GM04504 (cell line): ENCODE measurements at regions not wholly inside any gene's neighbourhood (a gene's known extent, or its start where the extent isn't known, plus 50 kb on each side); places are given as distances from the start of the nearest gene placed in this dataset.

ENCODE experiments used
- DNase-seq: peaks from one replicate; pipeline ENCODE4 v3.0.0-alpha.2; 2012; ENCODE audit warnings: low read depth

DNA sequence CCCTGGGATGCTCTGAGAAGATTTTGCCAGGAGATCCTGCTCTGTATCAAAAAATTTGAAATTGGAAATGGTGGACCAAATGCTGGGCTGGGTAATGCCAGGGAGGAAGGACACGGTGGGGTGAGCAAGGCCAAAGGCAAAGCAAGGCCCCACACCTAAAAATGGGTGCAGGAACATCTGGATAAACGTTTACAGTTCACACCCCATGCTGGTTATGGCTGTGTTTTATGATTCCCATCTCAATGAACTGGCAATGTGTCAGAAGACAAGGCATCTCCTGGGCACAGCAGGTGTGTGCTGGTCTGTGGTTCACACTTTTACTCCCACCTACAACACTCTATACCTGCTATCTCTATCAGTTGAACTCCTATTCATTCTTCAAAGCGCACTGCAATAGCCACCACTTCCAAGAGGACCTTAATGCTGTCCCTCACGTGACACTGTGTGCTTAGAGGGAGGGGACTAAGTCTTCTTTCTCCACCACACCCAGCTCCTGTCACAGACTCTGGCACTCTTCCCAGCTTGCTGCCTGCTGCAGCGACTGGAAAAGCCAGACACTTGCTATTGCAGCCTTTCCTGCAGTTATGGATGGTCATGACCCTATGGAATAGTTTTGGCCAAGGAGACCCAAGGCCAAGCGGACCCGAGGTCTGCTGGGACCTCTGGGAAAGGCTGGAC lies 277.5 kb downstream of the CTTN start:
- DNase-seq = no peak

DNA sequence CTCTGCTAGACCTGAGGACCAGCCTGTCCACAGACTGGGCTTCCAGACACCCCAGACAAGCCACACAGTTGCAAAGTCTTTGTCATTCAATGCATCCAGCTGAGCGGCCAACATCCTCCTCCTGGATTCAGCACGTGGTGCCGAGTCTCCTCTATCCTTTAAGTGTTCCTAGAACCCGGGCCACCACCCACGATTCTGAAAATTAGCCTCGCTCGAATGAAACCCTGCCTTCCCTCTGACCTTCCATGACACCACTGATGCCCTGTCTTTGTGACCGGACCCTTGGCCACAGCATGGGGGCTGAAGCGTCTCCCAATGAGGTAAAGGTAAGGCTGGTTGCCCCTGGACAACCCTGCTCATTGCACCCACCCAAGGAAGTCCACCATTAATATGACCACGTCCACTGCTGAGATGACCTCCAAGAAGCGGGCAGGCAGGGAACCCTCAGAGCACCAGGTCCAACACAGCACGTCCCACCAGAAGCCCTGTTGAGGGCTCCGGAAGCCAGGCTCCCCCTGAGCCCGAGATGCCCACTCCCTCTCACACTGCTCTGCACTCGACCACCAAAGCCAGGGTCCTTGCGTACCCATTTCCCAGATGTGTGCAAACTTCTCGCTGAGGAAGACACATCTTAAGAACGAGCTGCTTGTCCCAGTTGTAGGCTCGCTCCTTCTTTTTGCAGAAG lies 279.0 kb downstream of the CTTN start:
- no peak for DNase-seq

DNA sequence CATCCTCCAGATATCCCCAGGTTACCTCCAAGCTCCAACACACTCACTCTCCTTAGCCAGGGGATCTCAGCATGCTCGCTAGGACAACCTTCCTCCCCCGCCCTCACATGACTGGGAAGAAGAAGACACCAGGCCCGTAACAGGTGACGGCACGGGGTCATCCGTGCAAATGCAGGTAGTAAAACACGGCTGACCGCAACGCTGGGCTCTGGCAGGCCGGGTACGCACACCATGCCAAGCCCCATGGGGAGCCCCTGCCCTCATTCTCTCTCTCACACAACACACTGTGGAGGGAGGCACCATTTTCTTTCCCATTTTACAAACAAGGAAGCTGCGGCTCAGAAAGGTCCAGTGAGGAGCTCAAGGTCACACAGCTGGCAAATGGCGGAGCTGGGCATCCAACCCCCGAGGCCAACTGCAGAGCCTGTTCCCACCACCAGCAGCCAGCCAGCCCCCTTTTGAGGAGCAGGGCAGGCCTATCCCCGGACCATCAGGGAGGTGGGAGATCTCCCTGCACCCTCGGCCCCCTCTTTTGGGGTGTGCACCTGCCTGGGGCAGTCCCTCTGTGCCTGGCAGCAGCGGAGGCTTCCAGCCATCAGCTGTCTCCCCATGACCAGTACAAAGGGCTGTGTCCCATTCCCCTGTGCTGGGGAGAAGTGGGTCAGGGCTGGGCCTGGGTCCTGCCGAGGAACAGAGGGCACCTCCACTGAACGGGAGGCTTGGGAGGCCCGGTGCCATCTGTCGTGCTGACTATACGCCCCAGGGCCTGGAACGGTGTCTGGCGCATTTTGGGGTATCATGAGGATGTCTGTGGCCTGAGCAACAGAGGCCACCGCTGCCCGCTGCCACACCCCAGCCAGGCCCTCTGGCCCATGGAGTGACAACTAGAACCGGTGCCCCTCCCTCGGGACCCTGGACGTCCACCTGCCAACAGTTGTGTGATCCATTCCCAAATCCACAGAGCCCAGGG lies 280.9 kb downstream of the CTTN start:
- DNase-seq = no peak

DNA sequence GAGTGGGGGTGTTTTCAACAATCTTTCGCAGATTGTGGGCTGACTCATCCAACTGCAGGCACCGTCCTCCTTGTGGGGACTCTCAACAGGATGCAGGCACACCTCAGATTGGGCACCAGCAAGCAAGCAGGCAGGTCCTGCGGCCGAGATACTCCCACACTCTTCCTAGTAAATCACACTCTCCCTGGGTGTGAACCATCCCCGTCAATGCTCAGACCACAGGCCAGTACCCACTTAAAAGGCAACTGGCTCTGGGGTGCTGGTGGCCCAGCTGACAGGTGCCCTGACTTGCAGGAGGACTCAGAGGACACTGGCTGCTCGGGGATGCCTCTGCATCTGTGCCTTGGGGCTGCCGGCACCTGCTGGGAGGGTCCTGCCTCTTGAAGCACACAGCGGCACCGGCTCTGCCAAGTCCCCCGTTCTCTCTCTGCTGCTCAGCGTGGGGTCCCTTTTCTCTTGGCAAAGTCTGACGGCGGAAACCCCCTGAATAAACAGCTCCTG lies 282.5 kb downstream of the CTTN start:
- DNase-seq = no peak

DNA sequence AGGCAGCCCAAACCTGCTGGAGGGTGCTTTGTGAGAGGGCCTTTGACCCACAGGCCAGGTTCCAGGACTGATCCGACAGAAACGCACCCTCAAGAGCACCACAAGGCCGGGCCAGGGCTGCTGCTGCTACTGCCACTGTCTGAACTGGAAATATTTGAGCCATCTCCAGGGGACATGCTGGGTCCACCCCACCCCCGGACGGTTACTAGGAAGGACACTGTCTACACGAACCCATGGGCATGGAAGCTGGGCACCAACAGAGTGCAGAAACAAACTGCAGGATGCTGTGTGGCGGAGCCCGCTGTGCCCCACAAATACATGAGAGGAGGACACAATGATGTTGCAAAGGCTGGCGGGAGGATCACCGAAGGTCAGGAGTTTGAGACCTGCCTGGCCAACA lies 283.7 kb downstream of the CTTN start:
- DNase-seq = no peak

DNA sequence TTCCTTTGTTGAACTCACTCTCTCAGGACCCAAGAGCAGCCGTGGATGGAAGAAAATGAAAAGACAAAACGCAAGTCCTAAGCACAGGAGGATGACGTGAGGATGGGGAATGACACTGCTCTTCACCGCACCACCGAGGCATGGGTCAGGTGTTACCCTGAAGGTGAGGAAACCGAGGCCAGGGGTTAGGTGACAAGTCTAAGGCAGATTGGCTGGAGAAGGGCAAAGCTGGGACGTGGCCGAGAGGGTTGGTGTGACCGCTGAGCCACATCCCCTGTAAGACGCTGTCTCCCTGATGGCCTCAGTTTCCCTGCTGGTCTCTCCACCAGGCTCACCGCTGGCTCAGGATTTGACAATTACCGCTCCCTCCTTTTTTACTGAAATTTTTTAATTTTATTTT lies 284.4 kb downstream of the CTTN start:
- DNase-seq = no peak

DNA sequence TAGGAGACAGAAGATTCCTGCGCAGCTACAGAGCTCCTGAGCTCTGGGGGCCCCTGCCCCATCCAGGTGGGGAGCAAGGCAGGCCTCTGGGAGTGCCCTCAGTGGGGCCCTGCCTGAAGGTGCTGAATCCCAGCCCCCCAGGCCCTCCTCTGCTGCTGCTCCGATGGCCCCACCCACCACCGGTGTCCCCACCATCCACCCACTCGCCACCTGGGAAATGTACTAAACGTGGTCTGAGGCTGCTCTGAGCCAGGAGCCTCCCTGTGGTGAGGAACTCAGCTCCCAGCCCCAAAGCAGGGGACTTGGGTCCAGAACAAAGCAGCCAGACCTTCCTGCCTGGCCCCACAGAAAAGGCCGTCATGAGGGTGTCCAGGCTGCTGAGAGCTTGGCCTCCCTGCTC lies 289.4 kb downstream of the CTTN start:
- DNase-seq = no peak

DNA sequence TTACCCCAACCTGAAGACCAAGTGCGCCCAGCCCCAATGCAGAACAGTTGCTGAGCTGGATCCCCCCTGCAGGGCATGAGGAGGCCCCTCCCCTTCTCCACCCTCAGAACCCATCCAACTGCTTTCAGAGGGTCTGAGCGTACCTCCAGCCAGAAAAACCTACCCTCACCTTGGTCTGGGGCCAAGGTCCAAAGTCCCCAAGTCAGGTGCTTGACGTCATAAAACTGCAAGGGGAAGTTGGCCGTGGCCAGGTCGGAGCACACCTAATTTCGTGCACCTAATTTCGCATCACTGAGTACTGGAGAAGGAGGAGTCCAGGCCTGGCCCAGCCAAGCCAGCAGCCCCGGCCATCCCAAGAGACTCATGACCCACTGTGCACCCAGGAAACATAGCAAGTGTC lies 289.8 kb downstream of the CTTN start:
- no peak for DNase-seq

DNA sequence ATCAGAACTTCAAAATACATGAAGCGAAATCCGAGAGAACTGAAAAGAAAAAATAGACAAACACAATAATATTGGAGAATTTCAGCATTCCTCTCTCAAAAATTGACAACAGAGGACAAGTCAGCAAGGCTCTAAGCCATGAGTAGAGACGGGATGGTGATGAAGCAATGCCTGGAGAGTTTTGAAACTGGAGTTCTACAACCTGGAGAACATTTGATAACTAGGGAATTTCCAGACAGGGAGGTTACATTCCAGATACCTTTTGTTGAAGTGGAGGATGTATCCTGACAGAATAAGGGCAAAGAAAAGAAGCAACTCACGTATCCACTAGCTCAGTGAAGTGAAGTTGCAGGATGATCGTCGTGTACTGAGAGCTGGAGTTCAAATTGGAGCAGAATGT lies 291.4 kb downstream of the CTTN start:
- no peak for DNase-seq

DNA sequence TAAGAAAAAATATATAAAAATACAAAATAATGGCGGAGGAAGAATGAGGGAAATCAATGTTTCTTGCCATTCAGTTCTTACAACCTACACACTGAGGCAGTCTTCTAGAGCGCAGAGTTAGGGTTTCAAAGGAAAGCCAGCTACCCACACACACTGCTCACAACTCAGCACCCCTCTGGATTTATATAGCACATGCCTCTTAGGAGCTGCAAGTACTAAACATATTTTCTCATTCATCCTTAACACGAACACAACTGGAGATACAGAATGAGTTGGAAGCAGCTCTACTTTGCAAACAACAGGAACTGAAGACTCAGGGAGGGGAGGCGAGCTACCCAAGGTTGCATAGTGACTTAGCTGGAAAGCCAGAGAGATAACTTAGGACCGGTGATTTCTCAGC lies 293.8 kb downstream of the CTTN start:
- DNase-seq = no peak

DNA sequence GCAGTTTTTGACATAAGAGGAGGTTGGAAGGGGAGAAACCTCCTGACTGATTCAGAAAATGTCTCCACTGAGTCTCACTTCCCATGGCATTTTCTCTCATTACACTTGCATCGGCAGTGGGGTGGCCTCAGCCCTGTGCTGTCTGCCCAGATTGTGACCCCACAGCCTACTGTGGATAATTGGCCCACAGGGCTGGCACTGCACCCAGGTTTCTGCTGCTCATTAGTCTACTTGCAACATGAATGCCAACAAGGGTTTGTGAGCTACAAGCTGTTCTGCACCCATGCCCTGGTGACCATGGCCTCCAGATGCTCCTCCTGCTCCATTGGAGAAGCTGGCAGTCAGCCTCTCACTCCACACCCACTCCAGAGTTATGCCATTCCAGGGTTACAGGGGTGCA lies 296.0 kb downstream of the CTTN start:
- DNase-seq = no peak

DNA sequence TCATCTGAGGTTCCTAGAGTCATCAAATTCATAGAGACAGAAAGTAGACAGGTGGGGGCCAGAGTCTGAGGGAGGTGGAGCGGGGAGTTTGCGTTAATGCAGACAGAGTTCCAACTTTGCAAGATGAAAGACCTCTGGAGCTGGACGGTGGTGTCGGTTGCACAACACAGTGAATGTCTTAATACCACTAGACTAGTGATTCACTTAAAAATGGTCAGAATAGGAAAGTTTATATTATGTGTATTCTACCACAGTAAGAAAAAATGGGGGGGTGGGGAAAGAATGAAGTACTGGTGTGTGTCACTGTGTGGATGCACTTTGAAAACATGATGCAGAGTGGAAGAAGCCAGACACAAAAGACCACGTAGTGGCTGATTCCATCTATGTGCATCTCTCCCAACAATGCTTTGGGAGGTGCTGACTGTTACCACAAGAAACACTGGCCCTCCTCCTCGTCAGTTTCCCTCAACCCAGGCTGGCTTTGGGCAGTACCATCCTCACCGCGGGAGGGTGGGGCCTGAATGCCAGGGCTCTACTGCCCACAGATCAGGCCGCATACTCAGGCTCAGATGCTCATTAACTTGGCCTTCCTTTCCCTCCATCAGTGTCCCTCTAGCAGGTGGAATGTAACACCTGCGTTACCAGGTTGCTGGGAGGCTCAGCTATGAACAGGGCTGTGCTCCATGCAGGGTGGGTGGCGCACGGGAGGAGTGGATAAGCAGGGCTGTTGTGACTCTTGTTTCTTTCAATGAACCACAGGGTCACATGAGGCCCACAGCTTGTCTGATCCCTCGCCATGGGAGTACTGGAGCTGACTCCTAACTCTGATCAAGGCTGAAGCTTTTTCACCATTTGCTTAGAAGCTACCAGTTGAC lies 297.0 kb downstream of the CTTN start:
- no peak for DNase-seq

DNA sequence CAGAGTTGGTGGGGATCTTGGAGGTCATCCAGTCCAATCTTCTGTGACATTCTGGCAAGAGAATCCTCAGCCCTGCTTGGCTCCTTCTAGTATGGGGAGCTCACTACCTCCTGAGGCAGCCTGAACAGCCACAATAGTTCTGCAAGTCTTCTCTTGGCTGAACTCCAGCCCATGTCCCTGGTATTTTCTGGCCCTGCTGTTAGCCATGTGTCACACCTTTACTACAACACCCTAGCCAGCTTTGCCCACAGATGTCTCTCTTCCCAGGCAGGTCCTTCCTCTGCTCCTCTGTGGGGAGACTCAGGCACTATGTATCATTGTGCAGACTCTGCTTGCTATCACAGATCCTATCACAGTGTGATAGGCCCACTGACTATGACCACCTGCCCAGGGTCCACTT lies 297.7 kb downstream of the CTTN start:
- no peak for DNase-seq

DNA sequence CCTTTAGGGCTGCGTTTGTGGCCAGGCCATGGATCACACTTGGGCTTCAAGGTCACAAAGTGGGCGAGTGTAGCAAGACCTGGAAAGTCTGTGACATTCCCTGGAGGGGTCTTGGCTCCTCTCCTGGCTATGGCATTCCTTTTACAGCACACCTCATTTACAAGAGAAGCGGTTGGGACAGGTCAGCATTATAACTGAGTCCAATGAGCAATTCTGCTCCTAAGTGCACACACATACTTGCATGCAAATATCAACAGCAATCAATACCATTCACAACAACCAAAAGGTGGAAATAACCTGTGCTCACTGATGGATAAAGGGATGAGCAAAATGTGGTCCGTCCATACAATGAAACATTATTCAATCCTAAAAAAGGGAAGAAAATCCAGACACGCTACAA lies 298.2 kb downstream of the CTTN start:
- no peak for DNase-seq

DNA sequence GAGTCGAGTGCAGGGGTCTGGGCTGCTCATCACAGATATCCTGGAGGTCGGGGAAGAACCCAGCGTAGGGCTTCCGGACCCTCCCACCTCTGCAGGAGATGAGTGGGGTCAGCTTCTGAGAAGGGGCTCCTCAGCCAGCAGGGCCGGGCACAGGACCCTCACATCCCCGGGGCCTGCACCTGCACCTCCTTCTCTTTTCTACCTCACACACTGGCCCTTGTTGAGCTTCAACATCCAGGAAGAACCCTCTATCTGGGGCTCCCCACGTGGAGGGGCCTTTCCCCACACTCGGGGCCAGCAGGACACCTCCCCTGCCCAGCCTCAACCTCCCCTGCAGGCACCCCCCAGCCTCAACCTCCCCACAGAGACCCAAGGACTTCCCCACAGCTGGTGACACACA lies 299.4 kb downstream of the CTTN start:
- no peak for DNase-seq

DNA sequence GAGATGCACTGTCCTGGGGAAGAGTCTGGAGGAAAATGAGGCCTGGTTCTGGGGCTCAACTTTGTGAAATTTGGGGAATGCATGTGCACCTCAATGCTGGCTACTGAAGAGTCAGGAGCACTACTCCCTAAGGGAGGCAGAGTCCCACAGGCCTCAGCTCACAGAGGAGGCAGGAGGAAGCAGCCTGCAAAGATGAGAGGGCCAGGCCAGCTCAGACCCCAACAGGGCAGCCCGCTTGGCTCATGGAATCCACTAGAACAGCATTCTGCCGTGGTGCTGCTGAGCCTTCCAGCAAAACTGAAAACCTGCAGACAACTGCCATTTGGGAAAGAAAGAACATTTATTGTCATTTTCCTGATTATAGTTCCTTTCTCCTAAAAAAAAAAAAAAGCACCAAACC lies 300.5 kb downstream of the CTTN start:
- DNase-seq = no peak

DNA sequence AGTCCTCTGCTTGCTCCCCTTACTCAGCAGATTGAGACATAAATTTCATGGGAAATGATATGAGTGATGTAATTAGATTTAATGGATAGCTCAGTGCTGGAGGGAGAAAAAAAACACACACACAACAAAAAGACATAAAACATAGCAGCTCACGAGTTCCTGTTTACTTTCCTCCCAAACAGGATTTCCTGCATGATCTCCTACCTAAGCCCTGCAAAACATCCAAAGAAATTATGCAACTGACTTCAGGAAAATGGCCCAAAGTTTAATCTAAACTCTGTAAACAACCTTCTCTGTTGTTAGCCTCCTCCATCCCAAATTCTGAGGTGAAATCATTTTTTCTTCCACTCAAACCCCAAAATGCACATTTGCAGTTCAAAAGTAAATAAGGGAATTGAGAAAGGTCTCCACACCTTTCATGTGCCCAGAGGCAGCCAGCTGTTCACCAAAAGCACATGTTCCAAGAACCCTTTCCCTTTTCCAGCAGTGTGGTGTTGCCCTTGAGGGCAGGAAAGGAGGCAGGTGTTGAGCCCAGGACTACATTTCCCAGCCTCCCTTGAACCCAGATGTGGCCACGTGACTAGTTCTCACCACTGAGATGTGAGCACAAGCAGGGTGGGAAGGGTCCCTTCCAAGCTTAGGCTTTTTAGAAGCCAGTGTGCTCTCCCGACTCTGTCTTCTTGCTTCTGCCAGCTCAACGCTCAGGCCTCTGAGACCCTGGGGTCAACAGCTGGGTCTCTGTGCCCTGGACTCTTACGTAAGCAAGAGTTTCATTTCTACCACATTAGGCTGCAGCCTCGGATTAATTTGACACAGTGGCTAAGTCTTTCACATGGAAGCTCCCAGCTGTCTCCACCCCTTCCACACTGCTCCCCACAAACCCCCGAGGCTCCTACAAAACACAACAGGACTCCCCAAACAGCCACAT lies 301.2 kb downstream of the CTTN start:
- no peak for DNase-seq

DNA sequence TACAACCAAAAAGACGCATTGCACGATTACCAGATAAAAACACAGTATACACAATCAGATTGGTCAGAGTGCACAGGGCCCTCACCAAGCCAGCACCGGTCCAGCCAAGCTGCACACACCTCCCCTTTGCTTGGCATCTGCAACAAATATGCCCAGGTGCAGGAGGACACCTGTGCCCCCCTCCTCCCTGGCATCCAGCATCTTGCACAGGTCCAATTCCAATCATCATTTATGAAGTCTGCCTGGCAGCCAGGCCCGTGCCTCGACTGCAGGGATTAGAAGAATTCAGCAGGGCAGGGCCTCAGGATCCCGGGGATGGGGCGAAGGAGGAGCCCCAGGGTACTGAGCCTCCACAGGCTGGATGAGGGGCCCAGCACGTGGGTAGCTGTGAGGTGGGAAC lies 302.1 kb downstream of the CTTN start:
- no peak for DNase-seq

DNA sequence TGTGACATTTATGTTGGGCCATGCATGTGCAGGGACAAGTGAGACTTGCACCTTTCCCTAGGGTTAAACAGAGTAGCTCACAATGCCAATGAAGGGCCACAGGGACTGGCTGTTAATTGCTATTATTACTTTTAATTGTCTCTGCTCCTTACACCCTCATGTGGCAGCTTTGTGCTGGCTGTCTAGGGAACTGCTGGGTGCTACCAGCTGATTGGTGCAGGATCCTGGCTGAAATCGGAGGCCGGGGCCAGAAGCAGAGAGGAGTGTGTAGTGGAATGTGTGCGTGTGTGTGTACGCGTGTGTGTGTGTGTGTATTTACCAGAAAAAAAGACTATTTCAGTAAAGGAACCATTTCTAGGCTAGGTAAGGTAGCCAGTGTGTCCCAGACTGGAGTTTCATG lies 302.5 kb downstream of the CTTN start:
- no peak for DNase-seq

DNA sequence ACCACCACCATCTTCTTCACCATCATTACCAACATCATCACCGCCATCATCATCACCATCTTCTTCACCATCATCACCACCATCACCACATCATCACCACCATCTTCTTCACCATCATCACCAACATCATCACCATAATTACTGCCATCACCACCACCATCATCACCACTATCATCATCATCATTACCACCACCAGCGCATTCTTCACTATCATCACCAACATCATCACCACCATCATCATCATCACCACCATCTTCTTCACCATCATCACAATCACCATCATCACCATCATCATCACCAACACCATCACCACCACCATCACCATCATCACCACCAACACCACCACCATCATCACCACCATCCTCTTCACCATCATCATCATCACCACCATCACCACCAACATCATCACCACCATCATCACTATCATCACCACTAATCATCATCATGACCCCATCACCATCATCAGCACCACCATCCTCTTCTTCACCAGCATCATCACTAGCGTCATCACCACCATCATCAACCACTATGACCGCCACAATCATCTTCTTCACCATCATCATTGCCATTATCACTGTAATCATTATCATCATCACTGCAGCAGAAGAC lies 303.8 kb downstream of the CTTN start:
- no peak for DNase-seq
